Neural cell (in vitro differentiated cells): ENCODE measurements at regions not wholly inside any gene's neighbourhood (a gene's known extent, or its start where the extent isn't known, plus 50 kb on each side); places are given as distances from the start of the nearest gene placed in this dataset.

ENCODE experiments used
- EP300 ChIP-seq: fragments of 450-650 bp; conservative IDR thresholded peaks from 2 replicates; pipeline ENCODE4 v1.6.1; 2014; ENCODE audit warnings: antibody characterized with exemption, mild to moderate bottlenecking, moderate library complexity; ENCODE audit not compliant: poor library complexity, severe bottlenecking
- EZH2 ChIP-seq: fragments of 200-600, 300-800 bp; shearing (Covaris generic), sonication (generic); IDR thresholded peaks from 2 replicates; pipeline ENCODE4 v1.6.1; 2014; ENCODE audit warnings: antibody characterized with exemption, low read length, borderline replicate concordance, mild to moderate bottlenecking; ENCODE audit not compliant: insufficient read depth, poor library complexity, severe bottlenecking
- MXI1 ChIP-seq: fragments of 450-650 bp; conservative IDR thresholded peaks from 2 replicates; pipeline ENCODE4 v1.6.1; 2014; ENCODE audit warnings: antibody characterized with exemption, mild to moderate bottlenecking; ENCODE audit not compliant: poor library complexity, severe bottlenecking
- POLR2AphosphoS5 ChIP-seq: IDR thresholded peaks from 2 replicates; pipeline ENCODE4 v1.6.1; 2012
- RAD21 ChIP-seq: fragments of 450-650 bp; conservative IDR thresholded peaks from 2 replicates; pipeline ENCODE4 v1.6.1; 2014; ENCODE audit warnings: antibody characterized with exemption, mild to moderate bottlenecking, moderate library complexity
- SMC3 ChIP-seq: fragments of 450-650 bp; conservative IDR thresholded peaks from 2 replicates; pipeline ENCODE4 v1.6.1; 2014; ENCODE audit warnings: antibody characterized with exemption, mild to moderate bottlenecking, moderate library complexity; ENCODE audit not compliant: poor library complexity
- TAF1 ChIP-seq: IDR thresholded peaks from 2 replicates; pipeline ENCODE4 v1.6.1; 2012; ENCODE audit warnings: low read depth
- TF ChIP-seq, protein P1 (sequence below): fragments of 450-650 bp; IDR thresholded peaks from 2 replicates; pipeline ENCODE4 v1.5.1; 2014; ENCODE audit warnings: antibody characterized with exemption, mild to moderate bottlenecking, moderate library complexity; ENCODE audit not compliant: poor library complexity, severe bottlenecking
- TF ChIP-seq, protein P2 (sequence below): IDR thresholded peaks from 2 replicates; pipeline ENCODE4 v1.6.1; 2012; ENCODE audit warnings: borderline replicate concordance

DNA sequence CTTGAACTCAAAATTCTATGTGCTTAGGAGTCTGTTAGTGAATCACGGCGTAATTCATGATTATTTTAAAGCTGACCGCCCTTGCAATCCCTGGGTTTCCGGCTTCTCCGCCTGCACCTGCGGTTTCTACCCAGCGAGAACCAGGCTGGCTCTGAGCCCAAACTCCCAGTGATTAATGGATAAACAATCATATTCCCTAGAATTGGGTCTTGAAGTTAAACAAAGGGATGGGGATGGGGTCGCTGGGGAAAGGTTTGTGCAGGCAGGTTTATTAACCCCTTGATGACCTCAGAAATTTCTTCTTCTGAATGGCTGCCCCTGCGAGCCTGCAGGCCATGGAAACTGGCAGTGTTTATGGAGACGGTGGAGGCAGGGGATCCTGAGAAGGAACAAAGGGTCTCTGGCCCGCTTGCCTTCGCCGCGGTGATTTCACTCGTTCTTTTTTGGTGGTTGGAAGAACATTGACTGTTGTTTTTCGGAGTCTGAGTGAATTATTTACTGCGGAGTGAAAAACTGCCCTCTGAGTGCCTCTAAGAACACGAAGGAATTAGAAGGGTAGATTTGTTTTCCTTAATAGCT, 1000.3 kb downstream of the BRD1 start:
- TF ChIP-seq, protein P1, sequence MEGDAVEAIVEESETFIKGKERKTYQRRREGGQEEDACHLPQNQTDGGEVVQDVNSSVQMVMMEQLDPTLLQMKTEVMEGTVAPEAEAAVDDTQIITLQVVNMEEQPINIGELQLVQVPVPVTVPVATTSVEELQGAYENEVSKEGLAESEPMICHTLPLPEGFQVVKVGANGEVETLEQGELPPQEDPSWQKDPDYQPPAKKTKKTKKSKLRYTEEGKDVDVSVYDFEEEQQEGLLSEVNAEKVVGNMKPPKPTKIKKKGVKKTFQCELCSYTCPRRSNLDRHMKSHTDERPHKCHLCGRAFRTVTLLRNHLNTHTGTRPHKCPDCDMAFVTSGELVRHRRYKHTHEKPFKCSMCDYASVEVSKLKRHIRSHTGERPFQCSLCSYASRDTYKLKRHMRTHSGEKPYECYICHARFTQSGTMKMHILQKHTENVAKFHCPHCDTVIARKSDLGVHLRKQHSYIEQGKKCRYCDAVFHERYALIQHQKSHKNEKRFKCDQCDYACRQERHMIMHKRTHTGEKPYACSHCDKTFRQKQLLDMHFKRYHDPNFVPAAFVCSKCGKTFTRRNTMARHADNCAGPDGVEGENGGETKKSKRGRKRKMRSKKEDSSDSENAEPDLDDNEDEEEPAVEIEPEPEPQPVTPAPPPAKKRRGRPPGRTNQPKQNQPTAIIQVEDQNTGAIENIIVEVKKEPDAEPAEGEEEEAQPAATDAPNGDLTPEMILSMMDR = no peak
- no peak for TF ChIP-seq EZH2
- no peak for TF ChIP-seq POLR2AphosphoS5
- no peak for TF ChIP-seq RAD21
- TF ChIP-seq, protein P2, sequence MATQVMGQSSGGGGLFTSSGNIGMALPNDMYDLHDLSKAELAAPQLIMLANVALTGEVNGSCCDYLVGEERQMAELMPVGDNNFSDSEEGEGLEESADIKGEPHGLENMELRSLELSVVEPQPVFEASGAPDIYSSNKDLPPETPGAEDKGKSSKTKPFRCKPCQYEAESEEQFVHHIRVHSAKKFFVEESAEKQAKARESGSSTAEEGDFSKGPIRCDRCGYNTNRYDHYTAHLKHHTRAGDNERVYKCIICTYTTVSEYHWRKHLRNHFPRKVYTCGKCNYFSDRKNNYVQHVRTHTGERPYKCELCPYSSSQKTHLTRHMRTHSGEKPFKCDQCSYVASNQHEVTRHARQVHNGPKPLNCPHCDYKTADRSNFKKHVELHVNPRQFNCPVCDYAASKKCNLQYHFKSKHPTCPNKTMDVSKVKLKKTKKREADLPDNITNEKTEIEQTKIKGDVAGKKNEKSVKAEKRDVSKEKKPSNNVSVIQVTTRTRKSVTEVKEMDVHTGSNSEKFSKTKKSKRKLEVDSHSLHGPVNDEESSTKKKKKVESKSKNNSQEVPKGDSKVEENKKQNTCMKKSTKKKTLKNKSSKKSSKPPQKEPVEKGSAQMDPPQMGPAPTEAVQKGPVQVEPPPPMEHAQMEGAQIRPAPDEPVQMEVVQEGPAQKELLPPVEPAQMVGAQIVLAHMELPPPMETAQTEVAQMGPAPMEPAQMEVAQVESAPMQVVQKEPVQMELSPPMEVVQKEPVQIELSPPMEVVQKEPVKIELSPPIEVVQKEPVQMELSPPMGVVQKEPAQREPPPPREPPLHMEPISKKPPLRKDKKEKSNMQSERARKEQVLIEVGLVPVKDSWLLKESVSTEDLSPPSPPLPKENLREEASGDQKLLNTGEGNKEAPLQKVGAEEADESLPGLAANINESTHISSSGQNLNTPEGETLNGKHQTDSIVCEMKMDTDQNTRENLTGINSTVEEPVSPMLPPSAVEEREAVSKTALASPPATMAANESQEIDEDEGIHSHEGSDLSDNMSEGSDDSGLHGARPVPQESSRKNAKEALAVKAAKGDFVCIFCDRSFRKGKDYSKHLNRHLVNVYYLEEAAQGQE = no peak
- no peak for TF ChIP-seq TAF1
- no peak for TF ChIP-seq SMC3
- TF ChIP-seq EP300 = no peak
- no peak for TF ChIP-seq MXI1
